ENCODE measurements at regions not wholly inside any gene's neighbourhood (a gene's known extent, or its start where the extent isn't known, plus 50 kb on each side); places are given as distances from the start of the nearest gene placed in this dataset.

DNA sequence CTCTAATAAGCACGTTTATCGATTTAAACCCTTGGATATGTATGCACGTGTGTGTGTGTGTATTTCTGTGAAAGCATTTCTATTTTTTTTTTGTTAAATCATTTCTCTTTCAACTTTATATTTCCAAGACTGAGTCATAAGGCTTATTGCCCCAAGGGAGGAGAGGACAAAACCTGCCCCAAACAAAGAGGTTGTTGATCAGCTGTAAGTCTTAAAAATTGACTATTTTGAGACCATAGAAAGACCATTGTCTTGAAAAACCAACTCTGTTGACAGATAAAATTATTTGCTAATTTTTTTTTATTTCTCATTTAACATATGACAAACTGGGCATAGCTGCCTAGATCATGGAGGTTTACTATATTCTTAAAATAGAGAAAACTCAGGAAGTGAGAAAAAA, 222.4 kb downstream of the FMR1NB start:
- TF ChIP-seq, protein P1, sequence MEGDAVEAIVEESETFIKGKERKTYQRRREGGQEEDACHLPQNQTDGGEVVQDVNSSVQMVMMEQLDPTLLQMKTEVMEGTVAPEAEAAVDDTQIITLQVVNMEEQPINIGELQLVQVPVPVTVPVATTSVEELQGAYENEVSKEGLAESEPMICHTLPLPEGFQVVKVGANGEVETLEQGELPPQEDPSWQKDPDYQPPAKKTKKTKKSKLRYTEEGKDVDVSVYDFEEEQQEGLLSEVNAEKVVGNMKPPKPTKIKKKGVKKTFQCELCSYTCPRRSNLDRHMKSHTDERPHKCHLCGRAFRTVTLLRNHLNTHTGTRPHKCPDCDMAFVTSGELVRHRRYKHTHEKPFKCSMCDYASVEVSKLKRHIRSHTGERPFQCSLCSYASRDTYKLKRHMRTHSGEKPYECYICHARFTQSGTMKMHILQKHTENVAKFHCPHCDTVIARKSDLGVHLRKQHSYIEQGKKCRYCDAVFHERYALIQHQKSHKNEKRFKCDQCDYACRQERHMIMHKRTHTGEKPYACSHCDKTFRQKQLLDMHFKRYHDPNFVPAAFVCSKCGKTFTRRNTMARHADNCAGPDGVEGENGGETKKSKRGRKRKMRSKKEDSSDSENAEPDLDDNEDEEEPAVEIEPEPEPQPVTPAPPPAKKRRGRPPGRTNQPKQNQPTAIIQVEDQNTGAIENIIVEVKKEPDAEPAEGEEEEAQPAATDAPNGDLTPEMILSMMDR (IDR thresholded peaks at IDR 0.05): no peak
- TF ChIP-seq JUNB (IDR thresholded peaks at IDR 0.05) (no peak), CHD2 (IDR thresholded peaks at IDR 0.05; ENCODE audit: low read length, partially characterized antibody) (no peak), RFX5 (IDR thresholded peaks at IDR 0.05) (no peak), ZFP36 (IDR thresholded peaks at IDR 0.05; ENCODE audit: borderline replicate concordance, partially characterized antibody) (no peak), POLR2AphosphoS2 (conservative IDR thresholded peaks at IDR 0.05; ENCODE audit: low read length) (no peak), FOSL2 (IDR thresholded peaks at IDR 0.05) (no peak), FOSL2 (CRISPR knock-in tag; IDR thresholded peaks at IDR 0.05) (no peak), RAD21 (conservative IDR thresholded peaks at IDR 0.05 in 1 of 2, IDR thresholded peaks at IDR 0.05 in 1 of 2) (no peak), SMC3 (IDR thresholded peaks at IDR 0.05) (no peak), MYC (IDR thresholded peaks at IDR 0.05; ENCODE audit: borderline replicate concordance, low read length) (no peak)
- TF ChIP-seq, protein P2, sequence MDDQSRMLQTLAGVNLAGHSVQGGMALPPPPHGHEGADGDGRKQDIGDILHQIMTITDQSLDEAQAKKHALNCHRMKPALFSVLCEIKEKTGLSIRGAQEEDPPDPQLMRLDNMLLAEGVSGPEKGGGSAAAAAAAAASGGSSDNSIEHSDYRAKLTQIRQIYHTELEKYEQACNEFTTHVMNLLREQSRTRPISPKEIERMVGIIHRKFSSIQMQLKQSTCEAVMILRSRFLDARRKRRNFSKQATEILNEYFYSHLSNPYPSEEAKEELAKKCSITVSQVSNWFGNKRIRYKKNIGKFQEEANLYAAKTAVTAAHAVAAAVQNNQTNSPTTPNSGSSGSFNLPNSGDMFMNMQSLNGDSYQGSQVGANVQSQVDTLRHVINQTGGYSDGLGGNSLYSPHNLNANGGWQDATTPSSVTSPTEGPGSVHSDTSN (IDR thresholded peaks at IDR 0.05): no peak
- TF ChIP-seq, protein P3, sequence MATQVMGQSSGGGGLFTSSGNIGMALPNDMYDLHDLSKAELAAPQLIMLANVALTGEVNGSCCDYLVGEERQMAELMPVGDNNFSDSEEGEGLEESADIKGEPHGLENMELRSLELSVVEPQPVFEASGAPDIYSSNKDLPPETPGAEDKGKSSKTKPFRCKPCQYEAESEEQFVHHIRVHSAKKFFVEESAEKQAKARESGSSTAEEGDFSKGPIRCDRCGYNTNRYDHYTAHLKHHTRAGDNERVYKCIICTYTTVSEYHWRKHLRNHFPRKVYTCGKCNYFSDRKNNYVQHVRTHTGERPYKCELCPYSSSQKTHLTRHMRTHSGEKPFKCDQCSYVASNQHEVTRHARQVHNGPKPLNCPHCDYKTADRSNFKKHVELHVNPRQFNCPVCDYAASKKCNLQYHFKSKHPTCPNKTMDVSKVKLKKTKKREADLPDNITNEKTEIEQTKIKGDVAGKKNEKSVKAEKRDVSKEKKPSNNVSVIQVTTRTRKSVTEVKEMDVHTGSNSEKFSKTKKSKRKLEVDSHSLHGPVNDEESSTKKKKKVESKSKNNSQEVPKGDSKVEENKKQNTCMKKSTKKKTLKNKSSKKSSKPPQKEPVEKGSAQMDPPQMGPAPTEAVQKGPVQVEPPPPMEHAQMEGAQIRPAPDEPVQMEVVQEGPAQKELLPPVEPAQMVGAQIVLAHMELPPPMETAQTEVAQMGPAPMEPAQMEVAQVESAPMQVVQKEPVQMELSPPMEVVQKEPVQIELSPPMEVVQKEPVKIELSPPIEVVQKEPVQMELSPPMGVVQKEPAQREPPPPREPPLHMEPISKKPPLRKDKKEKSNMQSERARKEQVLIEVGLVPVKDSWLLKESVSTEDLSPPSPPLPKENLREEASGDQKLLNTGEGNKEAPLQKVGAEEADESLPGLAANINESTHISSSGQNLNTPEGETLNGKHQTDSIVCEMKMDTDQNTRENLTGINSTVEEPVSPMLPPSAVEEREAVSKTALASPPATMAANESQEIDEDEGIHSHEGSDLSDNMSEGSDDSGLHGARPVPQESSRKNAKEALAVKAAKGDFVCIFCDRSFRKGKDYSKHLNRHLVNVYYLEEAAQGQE (IDR thresholded peaks at IDR 0.05): no peak
- TF ChIP-seq, protein P4, sequence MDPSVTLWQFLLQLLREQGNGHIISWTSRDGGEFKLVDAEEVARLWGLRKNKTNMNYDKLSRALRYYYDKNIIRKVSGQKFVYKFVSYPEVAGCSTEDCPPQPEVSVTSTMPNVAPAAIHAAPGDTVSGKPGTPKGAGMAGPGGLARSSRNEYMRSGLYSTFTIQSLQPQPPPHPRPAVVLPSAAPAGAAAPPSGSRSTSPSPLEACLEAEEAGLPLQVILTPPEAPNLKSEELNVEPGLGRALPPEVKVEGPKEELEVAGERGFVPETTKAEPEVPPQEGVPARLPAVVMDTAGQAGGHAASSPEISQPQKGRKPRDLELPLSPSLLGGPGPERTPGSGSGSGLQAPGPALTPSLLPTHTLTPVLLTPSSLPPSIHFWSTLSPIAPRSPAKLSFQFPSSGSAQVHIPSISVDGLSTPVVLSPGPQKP (IDR thresholded peaks at IDR 0.05; ENCODE audit: low read depth, low read length): no peak
